ENCODE measurements at regions not wholly inside any gene's neighbourhood (a gene's known extent, or its start where the extent isn't known, plus 50 kb on each side); places are given as distances from the start of the nearest gene placed in this dataset.

- no peak for TF ChIP-seq EZH2 (optimal IDR thresholded peaks at IDR 0.05; ENCODE audit: low read depth, low read length)
- no peak for TF ChIP-seq CTCF (IDR thresholded peaks at IDR 0.05; ENCODE audit: low read length)
- TF ChIP-seq EZH2phosphoT487 (IDR thresholded peaks at IDR 0.05; ENCODE audit: low read length): no peak
Measured at GRCh38 chr20:41694796-41695195, 76.6 kb upstream of the CHD6 start.
